ENCODE measurements at regions not wholly inside any gene's neighbourhood (a gene's known extent, or its start where the extent isn't known, plus 50 kb on each side); places are given as distances from the start of the nearest gene placed in this dataset.

DNA sequence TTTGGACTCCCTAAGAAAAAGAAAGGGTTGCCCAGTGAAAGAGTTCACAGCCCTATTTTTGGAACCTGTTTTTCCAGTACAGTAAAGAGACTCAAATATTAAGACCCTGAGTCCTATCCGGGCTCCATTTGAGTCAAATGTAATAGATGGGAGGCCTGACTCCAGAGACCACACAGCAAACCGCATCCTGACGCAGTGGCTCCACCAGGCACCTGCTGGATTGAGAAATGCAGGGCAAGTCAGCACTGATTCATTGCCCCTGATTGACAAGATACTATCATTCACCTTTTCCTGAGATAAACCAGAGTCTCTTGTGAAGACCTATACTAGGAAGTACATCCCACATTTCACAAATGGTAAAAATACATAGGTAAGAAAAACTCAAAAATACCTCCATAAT is 715.7 kb upstream of the SOX9 start:
- DNase-seq (ENCODE audit: low read depth in 1 of 2, low spot score in 1 of 2) = no peak
- Histone ChIP-seq H3K4me3 (replicated peaks; ENCODE audit: insufficient read depth, low read length) (no peak overlapping the region), H3K27ac (replicated peaks) (no peak overlapping the region), H3K27me3 (ENCODE audit: insufficient read depth, poor library complexity, severe bottlenecking) (no peaks in the 10 kb centered on the region)
- TF ChIP-seq POLR2AphosphoS5 (IDR thresholded peaks at IDR 0.05; ENCODE audit: low read depth) (no peak), GABPA (IDR thresholded peaks at IDR 0.05; ENCODE audit: low read depth) (no peak), SPI1 (IDR thresholded peaks at IDR 0.05; ENCODE audit: borderline replicate concordance, low read depth) (no peak), REST (IDR thresholded peaks at IDR 0.05; ENCODE audit: insufficient replicate concordance, low read depth) (no peak)
- TF ChIP-seq, protein P1, sequence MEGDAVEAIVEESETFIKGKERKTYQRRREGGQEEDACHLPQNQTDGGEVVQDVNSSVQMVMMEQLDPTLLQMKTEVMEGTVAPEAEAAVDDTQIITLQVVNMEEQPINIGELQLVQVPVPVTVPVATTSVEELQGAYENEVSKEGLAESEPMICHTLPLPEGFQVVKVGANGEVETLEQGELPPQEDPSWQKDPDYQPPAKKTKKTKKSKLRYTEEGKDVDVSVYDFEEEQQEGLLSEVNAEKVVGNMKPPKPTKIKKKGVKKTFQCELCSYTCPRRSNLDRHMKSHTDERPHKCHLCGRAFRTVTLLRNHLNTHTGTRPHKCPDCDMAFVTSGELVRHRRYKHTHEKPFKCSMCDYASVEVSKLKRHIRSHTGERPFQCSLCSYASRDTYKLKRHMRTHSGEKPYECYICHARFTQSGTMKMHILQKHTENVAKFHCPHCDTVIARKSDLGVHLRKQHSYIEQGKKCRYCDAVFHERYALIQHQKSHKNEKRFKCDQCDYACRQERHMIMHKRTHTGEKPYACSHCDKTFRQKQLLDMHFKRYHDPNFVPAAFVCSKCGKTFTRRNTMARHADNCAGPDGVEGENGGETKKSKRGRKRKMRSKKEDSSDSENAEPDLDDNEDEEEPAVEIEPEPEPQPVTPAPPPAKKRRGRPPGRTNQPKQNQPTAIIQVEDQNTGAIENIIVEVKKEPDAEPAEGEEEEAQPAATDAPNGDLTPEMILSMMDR (IDR thresholded peaks at IDR 0.05; ENCODE audit: insufficient read depth, low read length) = no peak

- no peaks in the 10 kb centered on the region for H3K27me3 ChIP-seq (ENCODE audit: insufficient read depth, poor library complexity, severe bottlenecking)
- H3K27ac ChIP-seq (replicated peaks) = no peak overlapping the region
- TF ChIP-seq SPI1 (IDR thresholded peaks at IDR 0.05; ENCODE audit: borderline replicate concordance, low read depth) (no peak), GABPA (IDR thresholded peaks at IDR 0.05; ENCODE audit: low read depth) (no peak), REST (IDR thresholded peaks at IDR 0.05; ENCODE audit: insufficient replicate concordance, low read depth) (no peak), POLR2AphosphoS5 (IDR thresholded peaks at IDR 0.05; ENCODE audit: low read depth) (no peak)
- TF ChIP-seq, protein P1 (IDR thresholded peaks at IDR 0.05; ENCODE audit: insufficient read depth, low read length) = no peak
- DNase-seq (ENCODE audit: low read depth in 1 of 2, low spot score in 1 of 2) = no peak
- no peak overlapping the region for H3K4me3 ChIP-seq (replicated peaks; ENCODE audit: insufficient read depth, low read length)
Observed at GRCh38 chr17:71407981-71408380, 712.8 kb upstream of the SOX9 start.

DNA sequence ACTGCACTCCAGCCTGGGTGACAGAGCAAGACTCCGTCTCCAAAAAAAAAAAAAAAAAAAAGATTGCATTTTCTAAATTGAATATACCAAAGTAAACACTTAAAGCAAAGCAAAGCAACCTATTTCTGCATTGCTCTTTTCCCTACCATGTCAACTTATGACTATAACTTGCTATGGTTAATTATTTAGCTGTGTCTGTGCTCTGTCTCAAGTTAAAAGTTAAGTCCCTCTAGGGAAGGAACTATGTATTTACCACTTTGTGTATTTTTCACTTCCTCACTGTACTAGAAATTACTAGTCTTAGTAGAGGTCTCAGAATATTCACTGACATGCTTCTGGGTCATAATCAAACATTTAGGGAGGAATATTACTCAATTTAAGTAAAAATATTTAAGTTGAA is 711.7 kb upstream of the SOX9 start:
- TF ChIP-seq, protein P1 (IDR thresholded peaks at IDR 0.05; ENCODE audit: insufficient read depth, low read length) = no peak
- TF ChIP-seq SPI1 (IDR thresholded peaks at IDR 0.05; ENCODE audit: borderline replicate concordance, low read depth) (no peak), POLR2AphosphoS5 (IDR thresholded peaks at IDR 0.05; ENCODE audit: low read depth) (no peak)
- Histone ChIP-seq H3K27me3 (ENCODE audit: insufficient read depth, poor library complexity, severe bottlenecking) (no peaks in the 10 kb centered on the region), H3K27ac (replicated peaks) (no peak overlapping the region), H3K4me3 (replicated peaks; ENCODE audit: insufficient read depth, low read length) (no peak overlapping the region)
- DNase-seq (ENCODE audit: low read depth in 1 of 2, low spot score in 1 of 2) = no peak

DNA sequence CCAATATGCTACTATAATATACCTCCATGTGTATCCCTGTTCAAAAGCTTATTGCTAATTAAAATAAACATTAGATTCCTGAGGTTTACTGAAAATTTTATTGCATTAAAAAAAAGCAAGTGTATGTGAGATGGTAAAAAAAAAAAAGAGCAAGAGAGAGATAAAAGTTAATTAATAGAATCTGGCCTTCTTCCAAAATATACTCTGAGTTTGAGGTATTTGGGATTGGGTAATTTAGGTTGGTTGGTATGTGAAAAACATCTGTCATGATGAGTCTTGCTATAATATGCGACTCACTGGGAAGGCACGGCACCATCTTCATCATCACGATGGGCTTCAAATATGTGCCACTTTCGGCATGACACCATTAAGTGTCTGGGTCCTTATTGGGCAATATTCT is 711.1 kb upstream of the SOX9 start:
- no peak overlapping the region for H3K4me3 ChIP-seq (replicated peaks; ENCODE audit: insufficient read depth, low read length)
- no peak for TF ChIP-seq POLR2AphosphoS5 (IDR thresholded peaks at IDR 0.05; ENCODE audit: low read depth)
- no peak for TF ChIP-seq SPI1 (IDR thresholded peaks at IDR 0.05; ENCODE audit: borderline replicate concordance, low read depth)
- TF ChIP-seq GABPA (IDR thresholded peaks at IDR 0.05; ENCODE audit: low read depth) = no peak
- TF ChIP-seq REST (IDR thresholded peaks at IDR 0.05; ENCODE audit: insufficient replicate concordance, low read depth) = no peak
- TF ChIP-seq, protein P1 (IDR thresholded peaks at IDR 0.05; ENCODE audit: insufficient read depth, low read length) = no peak
- no peaks in the 10 kb centered on the region for H3K27me3 ChIP-seq (ENCODE audit: insufficient read depth, poor library complexity, severe bottlenecking)
- H3K27ac ChIP-seq (replicated peaks) = no peak overlapping the region
- DNase-seq (ENCODE audit: low read depth in 1 of 2, low spot score in 1 of 2) = no peak

Data from HL-60 (cell line).